Activated CD8-positive, alpha-beta memory T cell treated with anti-CD3 and anti-CD28 coated beads for 36 hours (primary cell): ENCODE measurements at regions not wholly inside any gene's neighbourhood (a gene's known extent, or its start where the extent isn't known, plus 50 kb on each side); places are given as distances from the start of the nearest gene placed in this dataset.
"Not testable (repeated sequence)": the region's sequence is repeated elsewhere in the genome, so short reads cannot be mapped to it uniquely, and the experiment has no call there.

Experiments
- CTCF ChIA-PET: fragments of 350-600 bp; sonication (Branson Sonifier 250); formaldehyde crosslinking; loops from one replicate; lab custom pipeline; 2021; ENCODE audit warnings: antibody characterized with exemption; lab: Charles Lee
- POLR2A ChIA-PET: fragments of 350-600 bp; sonication (Branson Sonifier 250); formaldehyde crosslinking; loops from one replicate; lab custom pipeline; 2021; ENCODE audit warnings: antibody characterized with exemption; lab: Charles Lee

GRCh38 chr2:230593765-230594164 lies 118.9 kb upstream of the CAB39 start:
- ChIA-PET CTCF (no interaction called here), POLR2A (no interaction called here)

- ChIA-PET POLR2A (interaction anchor here (0.6 kb wide), 1 partner anchor 673 kb away, joined by 5 read pairs; no protein-coding TSS in a partner anchor), CTCF (no interaction called here)
Measured at GRCh38 chr2:230594286-230594840, 118.3 kb upstream of the CAB39 start.

- CTCF ChIA-PET = no interaction called here
- POLR2A ChIA-PET = no interaction called here
Measured at GRCh38 chr2:230599853-230600252, 112.8 kb upstream of the CAB39 start.

- CTCF ChIA-PET = no interaction called here
- POLR2A ChIA-PET = no interaction called here
Measured at GRCh38 chr2:230600285-230600684, 112.4 kb upstream of the CAB39 start.

- POLR2A ChIA-PET = no interaction called here
- CTCF ChIA-PET = no interaction called here
Measured at GRCh38 chr2:230600881-230601280, 111.8 kb upstream of the CAB39 start.

GRCh38 chr2:230601510-230601909 lies 111.1 kb upstream of the CAB39 start:
- ChIA-PET CTCF (interaction anchor here (1.4 kb wide), 1 partner anchor 9 kb away, joined by 5 read pairs; no protein-coding TSS in a partner anchor), POLR2A (no interaction called here)

- POLR2A ChIA-PET = interaction anchor here (0.5 to 1.1 kb wide), 3 partner anchors 58 to 398 kb away, joined by 3 to 4 read pairs (median 4); no protein-coding TSS in a partner anchor
- CTCF ChIA-PET = interaction anchor here (0.7 to 1.4 kb wide), 4 partner anchors 8 to 400 kb away, joined by 3 to 5 read pairs (median 3); no protein-coding TSS in a partner anchor
Measured at GRCh38 chr2:230602562-230603230, 109.9 kb upstream of the CAB39 start.

- POLR2A ChIA-PET = not testable (repeated sequence)
- CTCF ChIA-PET = interaction anchor here (1.1 kb wide), 1 partner anchor 341 kb away, joined by 3 read pairs; no protein-coding TSS in a partner anchor
Measured at GRCh38 chr2:230603317-230603716, 109.3 kb upstream of the CAB39 start.

- POLR2A ChIA-PET, CTCF ChIA-PET: not testable (repeated sequence)
Measured at GRCh38 chr2:230604158-230604557, 108.5 kb upstream of the CAB39 start.

GRCh38 chr2:230614040-230614439 lies 98.6 kb upstream of the CAB39 start:
- POLR2A ChIA-PET = no interaction called here
- CTCF ChIA-PET = no interaction called here

GRCh38 chr2:230614913-230615332 lies 97.7 kb upstream of the CAB39 start:
- CTCF ChIA-PET = interaction anchor here (0.5 to 0.7 kb wide), 2 partner anchors 445 to 884 kb away, joined by 3 read pairs; no protein-coding TSS in a partner anchor

GRCh38 chr2:230617256-230617706 lies 95.4 kb upstream of the CAB39 start:
- POLR2A ChIA-PET, CTCF ChIA-PET: not testable (repeated sequence)

More at GRCh38 chr2:230614913-230615332, 97.7 kb upstream of the CAB39 start:
- POLR2A ChIA-PET = no interaction called here

- CTCF ChIA-PET = no interaction called here
Measured at GRCh38 chr2:230619491-230619890, 93.2 kb upstream of the CAB39 start.

GRCh38 chr2:230625220-230625619 lies 87.4 kb upstream of the CAB39 start:
- CTCF ChIA-PET, POLR2A ChIA-PET: not testable (repeated sequence)

More at GRCh38 chr2:230619491-230619890, 93.2 kb upstream of the CAB39 start:
- POLR2A ChIA-PET = no interaction called here

GRCh38 chr2:230627091-230627490 lies 85.6 kb upstream of the CAB39 start:
- CTCF ChIA-PET = interaction anchor here (0.6 to 1.5 kb wide), 2 partner anchors 25 to 172 kb away, joined by 3 read pairs; no protein-coding TSS in a partner anchor
- POLR2A ChIA-PET = not testable (repeated sequence)

- CTCF ChIA-PET = interaction anchor here (1.5 kb wide), 1 partner anchor 26 kb away, joined by 3 read pairs; no protein-coding TSS in a partner anchor
- POLR2A ChIA-PET = interaction anchor here (0.7 kb wide), 1 partner anchor 400 kb away, joined by 3 read pairs; no protein-coding TSS in a partner anchor
Measured at GRCh38 chr2:230627806-230628724, 84.6 kb upstream of the CAB39 start.

GRCh38 chr2:230631470-230631869 lies 81.2 kb upstream of the CAB39 start:
- ChIA-PET CTCF (no interaction called here), POLR2A (no interaction called here)

GRCh38 chr2:230634146-230634545 lies 78.5 kb upstream of the CAB39 start:
- ChIA-PET POLR2A (no interaction called here), CTCF (no interaction called here)

- POLR2A ChIA-PET = not testable (repeated sequence)
- CTCF ChIA-PET = interaction anchor here (0.7 kb wide), 1 partner anchor 31 kb away, joined by 3 read pairs; no protein-coding TSS in a partner anchor
Measured at GRCh38 chr2:230634721-230635313, 77.8 kb upstream of the CAB39 start.
